IPS-15b (cell line): ENCODE measurements at regions not wholly inside any gene's neighbourhood (a gene's known extent, or its start where the extent isn't known, plus 50 kb on each side); places are given as distances from the start of the nearest gene placed in this dataset.
"Not testable (repeated sequence)": the region's sequence is repeated elsewhere in the genome, so short reads cannot be mapped to it uniquely, and the experiment has no call there.

ENCODE experiments used
- H3K27me3 ChIP-seq: one replicate; pipeline ENCODE4 v1.6.1; 2013; ENCODE audit warnings: low read length; ENCODE audit not compliant: control insufficient read depth, insufficient read depth
- H3K36me3 ChIP-seq: one replicate; pipeline ENCODE4 v1.6.1; 2013; ENCODE audit warnings: low read length; ENCODE audit not compliant: control insufficient read depth, insufficient read depth
- H3K4me1 ChIP-seq: one replicate; pipeline ENCODE4 v1.6.1; 2013; ENCODE audit warnings: mild to moderate bottlenecking, low read length; ENCODE audit not compliant: control insufficient read depth, insufficient read depth
- H3K4me3 ChIP-seq: one replicate; pipeline ENCODE4 v1.5.1; 2013; ENCODE audit warnings: low read depth, low read length
- H3K9ac ChIP-seq: one replicate; pipeline ENCODE4 v1.6.1; 2013; ENCODE audit warnings: low read depth, mild to moderate bottlenecking, low read length
- H3K9me3 ChIP-seq: one replicate; pipeline ENCODE4 v1.6.1; 2013; ENCODE audit warnings: mild to moderate bottlenecking, low read length; ENCODE audit not compliant: control insufficient read depth, insufficient read depth

DNA sequence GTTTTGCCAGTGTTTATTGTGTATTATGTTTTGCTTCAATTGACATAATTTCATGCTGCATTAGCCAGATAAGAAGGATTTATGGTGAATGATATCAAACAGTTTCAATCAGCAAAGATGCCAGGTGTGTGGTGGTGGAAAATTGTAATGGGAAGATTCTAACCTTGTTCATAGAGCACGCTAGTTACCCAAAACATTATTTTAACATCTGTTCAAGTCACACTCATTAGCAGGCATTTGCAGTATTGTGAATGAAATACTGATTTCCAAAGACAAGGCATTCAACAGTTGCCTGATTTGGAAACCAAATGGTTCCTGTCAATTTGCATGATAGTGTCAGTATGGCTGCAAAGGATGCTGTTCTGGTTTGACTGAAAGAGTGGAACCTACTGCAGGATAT lies 129.7 kb downstream of the EPC1 start:
- Histone ChIP-seq H3K36me3 (no peaks in the 10 kb centered on the region), H3K9ac (no peak overlapping the region), H3K27me3 (no peaks in the 10 kb centered on the region), H3K4me3 (no peak overlapping the region), H3K9me3 (peaks cover 3% of the 10 kb centered on the region), H3K4me1 (no peaks in the 10 kb centered on the region)

DNA sequence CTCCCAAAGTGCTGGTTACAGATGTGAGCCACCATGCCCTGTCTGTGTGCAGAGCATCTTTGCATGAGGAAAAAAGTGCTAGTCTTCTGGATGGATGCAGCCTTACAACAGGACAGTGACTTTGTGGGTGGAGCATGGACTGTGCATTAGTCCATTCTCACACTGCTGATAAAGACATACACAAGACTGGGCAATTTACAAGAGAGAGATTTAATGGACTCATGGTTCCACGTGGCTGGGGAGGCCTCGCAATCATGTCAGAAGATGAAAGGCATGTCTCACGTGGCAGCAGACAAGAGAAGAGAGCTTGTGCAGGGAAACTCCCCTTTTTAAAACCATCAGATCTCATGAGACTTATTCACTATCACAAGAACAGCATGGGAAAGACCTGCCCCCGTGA lies 133.1 kb downstream of the EPC1 start:
- H3K4me1 ChIP-seq, H3K9me3 ChIP-seq, H3K36me3 ChIP-seq: not testable (repeated sequence)

DNA sequence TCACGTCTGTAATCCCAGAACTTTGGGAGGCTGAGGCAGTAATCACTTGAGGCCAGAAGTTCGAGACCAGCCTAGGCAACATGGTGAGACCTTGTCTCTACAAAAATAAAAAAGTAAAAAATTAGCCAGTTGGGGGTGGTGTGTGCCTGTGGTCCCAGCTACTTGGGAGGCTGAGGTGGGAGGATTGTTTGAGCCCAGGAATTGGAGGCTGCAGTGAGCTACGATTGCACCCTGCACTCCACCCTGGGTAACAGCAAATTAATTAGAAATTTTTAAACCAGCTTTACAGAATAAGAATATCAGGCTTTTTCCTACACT lies 136.0 kb downstream of the EPC1 start:
- no peaks in the 10 kb centered on the region for H3K4me1 ChIP-seq
- H3K9me3 ChIP-seq, result no peaks in the 10 kb centered on the region

More for the DNA sequence above, 133.1 kb downstream of the EPC1 start:
- not testable (repeated sequence) for H3K4me3 ChIP-seq, H3K27me3 ChIP-seq, H3K9ac ChIP-seq

DNA sequence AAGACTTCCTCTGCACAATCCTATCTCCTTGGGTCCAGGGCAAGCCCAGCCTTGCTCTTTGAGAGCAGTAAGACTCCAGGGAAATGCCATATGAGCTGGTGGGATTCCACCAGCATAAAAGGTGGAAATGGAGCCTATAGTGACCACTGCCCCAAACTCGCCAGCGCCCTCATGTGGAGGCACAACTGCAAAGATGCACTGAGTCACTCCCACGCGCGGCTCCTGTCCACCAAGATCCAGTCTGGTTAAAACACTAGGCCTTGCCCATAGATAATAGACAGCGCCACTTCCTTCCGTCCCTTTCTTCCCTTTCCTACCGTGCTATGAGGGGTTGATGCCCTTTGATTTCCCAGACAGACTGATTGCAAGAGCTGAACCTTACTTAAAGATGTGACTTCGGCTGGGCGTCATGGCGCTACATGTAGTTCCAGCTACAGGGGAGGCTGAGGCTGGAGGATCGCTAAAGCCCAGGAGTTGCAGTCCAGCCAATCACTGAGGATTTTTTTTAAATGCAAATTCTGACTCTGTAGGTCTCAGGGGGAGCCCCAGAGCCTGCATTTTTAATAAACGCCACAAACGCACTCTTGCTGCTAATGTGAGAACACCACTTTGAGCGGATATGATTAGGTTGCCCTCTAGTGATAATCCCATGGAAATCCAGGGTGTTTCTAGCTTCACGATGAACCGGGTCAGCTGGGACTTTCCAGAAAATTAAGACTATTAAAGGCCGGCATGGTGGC lies 136.5 kb downstream of the EPC1 start:
- Histone ChIP-seq H3K27me3 (no peaks in the 10 kb centered on the region), H3K4me3 (no peak overlapping the region)

More for the DNA sequence above, 136.0 kb downstream of the EPC1 start:
- H3K9ac ChIP-seq, result no peak overlapping the region
- H3K4me3 ChIP-seq, result no peak overlapping the region
- no peaks in the 10 kb centered on the region for H3K36me3 ChIP-seq
- no peaks in the 10 kb centered on the region for H3K27me3 ChIP-seq

DNA sequence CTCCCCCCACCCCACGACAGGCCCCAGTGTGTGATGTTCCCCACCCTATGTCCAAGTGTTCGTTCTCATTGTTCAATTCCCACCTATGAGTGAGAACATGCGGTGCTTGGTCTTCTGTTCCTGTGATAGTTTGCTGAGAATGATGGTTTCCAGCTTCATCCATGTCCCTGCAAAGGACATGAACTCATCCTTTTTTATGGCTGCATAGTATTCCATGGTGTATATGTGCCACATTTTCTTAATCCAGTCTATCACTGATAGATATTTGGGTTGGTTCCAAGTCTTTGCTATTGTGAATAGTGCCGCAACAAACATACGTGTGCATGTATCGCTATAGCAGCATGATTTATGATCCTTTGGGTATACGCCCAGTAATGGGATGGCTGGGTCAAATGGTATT lies 139.0 kb downstream of the EPC1 start:
- H3K4me3 ChIP-seq, H3K36me3 ChIP-seq, H3K4me1 ChIP-seq, H3K9me3 ChIP-seq, H3K27me3 ChIP-seq, H3K9ac ChIP-seq: not testable (repeated sequence)

More for the DNA sequence above, 136.5 kb downstream of the EPC1 start:
- Histone ChIP-seq H3K36me3 (no peaks in the 10 kb centered on the region), H3K4me1 (no peaks in the 10 kb centered on the region), H3K9me3 (no peaks in the 10 kb centered on the region), H3K9ac (no peak overlapping the region)

DNA sequence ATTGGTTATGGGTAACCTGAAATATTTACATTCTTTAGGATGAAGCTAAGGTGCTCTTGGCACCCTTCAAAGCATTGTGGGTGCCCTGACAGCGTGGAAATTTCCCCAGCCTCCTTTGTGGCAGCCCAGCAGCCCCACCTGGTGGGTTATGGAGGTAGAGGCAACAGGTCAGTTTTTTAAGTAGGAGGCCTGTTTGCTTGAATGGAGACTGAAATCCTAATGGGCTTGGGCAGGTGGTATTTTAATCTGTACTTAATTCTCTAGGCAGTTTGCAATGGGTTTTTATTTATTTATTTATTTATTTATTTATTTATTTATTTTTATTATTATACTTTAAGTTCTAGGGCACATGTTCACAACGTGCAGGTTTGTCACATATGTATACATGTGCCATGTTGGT lies 139.4 kb downstream of the EPC1 start:
- H3K4me1 ChIP-seq, result no peaks in the 10 kb centered on the region
- H3K4me3 ChIP-seq, result no peak overlapping the region
- no peaks in the 10 kb centered on the region for H3K9me3 ChIP-seq
- no peaks in the 10 kb centered on the region for H3K27me3 ChIP-seq
- H3K36me3 ChIP-seq, result no peaks in the 10 kb centered on the region
- no peak overlapping the region for H3K9ac ChIP-seq

DNA sequence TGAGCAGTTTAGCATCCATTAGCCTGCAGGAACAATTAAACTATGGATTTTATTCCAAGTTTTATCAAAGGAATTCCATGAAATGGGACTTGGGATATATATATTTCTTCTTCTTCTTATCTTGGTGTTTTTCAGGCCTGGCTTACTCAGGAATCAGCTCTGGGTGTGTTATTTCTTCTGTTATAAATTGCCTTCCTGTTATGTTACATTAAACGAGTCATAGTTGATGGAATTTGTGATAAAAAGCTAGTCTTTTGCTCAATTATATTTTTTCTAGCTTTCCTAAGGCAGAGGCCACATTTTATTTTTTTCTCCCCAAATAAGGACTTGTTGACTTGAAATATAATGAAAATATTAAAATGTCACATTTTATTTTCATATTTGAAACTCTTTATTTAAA lies 141.3 kb downstream of the EPC1 start:
- Histone ChIP-seq H3K4me3 (no peak overlapping the region), H3K9ac (no peak overlapping the region)

DNA sequence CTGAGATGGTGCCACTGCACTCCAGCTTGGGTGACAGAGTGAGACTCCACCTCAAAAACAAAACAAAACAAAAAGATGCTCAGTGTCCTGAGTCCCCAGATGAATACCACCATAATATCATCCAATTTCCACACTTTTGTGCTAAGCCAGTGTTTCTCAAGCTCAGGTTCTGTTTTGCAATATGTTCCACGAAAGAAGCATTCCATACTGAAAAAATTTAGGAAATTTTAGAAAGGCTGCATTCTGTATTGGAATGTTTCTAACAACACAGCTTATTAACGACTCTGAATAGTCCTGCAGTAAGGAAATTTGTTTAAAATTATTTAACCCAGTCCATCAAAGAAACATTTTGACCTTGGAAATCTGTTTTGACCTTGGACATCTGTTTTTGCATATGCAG lies 142.4 kb downstream of the EPC1 start:
- H3K9me3 ChIP-seq, result no peaks in the 10 kb centered on the region
- no peak overlapping the region for H3K4me3 ChIP-seq
- no peaks in the 10 kb centered on the region for H3K36me3 ChIP-seq
- no peaks in the 10 kb centered on the region for H3K27me3 ChIP-seq
- no peaks in the 10 kb centered on the region for H3K4me1 ChIP-seq
- no peak overlapping the region for H3K9ac ChIP-seq

More for the DNA sequence above, 141.3 kb downstream of the EPC1 start:
- Histone ChIP-seq H3K4me1 (no peaks in the 10 kb centered on the region), H3K9me3 (no peaks in the 10 kb centered on the region), H3K27me3 (no peaks in the 10 kb centered on the region), H3K36me3 (no peaks in the 10 kb centered on the region)

DNA sequence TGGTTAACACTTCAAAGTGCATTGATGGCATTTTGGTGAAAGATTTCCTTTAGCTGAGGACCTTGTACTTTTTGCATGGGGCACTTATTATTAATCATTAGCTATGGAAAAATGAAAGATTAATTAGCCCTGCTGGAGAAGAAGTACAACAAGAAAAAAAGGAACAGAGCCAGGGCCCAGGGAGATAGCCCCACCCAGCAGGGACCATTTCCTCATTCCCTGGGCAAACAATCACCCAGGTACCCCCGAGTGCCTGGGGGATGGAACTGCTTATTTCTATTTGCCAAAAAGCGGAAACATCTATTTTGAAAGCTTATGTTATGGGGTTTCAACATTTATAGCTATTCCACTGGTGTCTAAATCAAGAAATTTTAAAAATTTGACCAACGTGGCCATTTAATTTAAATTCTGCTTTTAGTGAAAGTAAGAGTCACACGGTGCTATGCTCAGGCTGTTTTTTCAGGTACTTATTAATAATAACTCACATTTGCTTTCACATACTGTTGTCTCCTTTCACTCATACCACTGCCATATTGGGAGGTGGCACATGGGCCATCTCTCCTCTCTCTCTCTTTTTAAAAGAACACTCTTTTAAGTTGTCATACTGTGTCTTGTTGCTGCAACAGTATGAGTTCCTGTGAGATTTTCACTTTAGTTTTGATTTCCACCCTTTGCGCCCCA lies 143.6 kb upstream of the KIF5B start:
- Histone ChIP-seq H3K27me3 (no peaks in the 10 kb centered on the region), H3K36me3 (no peaks in the 10 kb centered on the region), H3K4me3 (no peak overlapping the region), H3K4me1 (no peaks in the 10 kb centered on the region), H3K9ac (no peak overlapping the region), H3K9me3 (no peaks in the 10 kb centered on the region)

DNA sequence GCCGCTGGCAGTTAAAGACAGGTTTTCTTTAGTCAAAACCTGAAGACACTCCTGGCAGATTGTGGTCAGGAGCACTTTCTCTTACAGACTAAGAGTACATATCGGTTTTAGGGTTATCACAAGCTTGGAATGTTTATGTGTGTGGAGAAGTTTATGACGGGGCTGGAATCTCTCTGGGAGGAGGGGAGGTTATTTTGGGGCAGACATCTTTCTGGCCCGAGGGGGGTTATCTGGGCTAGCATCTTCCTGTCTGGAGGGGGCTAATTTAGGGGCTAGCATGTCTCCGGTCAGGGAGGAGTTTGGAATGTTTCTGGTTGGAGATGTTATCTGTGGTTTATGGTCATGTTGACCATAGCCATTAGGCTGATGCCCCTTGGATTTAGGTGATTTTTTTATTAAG lies 141.2 kb upstream of the KIF5B start:
- Histone ChIP-seq H3K4me3 (no peak overlapping the region), H3K9ac (no peak overlapping the region), H3K4me1 (no peaks in the 10 kb centered on the region)

DNA sequence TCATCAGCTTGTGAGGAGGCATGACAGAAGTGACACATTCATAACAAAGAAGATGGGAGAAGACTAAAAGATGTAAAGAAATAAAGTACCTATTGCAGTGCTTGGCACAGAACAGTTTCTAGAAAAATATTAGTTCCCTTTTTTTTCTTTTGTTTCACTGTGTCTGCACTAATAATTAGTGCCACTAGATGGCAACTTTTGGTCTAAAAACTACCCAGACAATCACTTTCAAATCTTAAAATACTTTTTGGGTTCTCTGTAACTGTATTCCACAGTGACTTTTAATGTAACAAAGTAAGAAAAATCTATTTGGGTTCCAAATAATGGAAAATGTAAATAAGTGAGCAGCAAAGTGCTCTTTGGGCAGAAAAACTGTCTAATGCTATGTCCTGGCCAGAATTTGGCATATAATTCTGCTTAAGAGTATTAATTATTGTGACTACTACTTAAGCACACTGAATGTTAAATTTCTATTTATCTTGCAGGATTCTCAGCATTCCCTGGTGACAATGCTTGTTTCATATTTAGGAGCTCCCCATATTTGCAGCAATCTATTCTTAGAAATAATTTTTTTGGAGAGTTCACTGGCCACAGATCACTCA lies 134.8 kb upstream of the KIF5B start:
- H3K4me3 ChIP-seq, result no peak overlapping the region
- H3K9me3 ChIP-seq, result no peaks in the 10 kb centered on the region
- no peaks in the 10 kb centered on the region for H3K4me1 ChIP-seq
- H3K36me3 ChIP-seq, result no peaks in the 10 kb centered on the region
- H3K9ac ChIP-seq, result no peak overlapping the region
- no peaks in the 10 kb centered on the region for H3K27me3 ChIP-seq

More for the DNA sequence above, 141.2 kb upstream of the KIF5B start:
- no peaks in the 10 kb centered on the region for H3K27me3 ChIP-seq
- H3K36me3 ChIP-seq, result no peaks in the 10 kb centered on the region
- H3K9me3 ChIP-seq, result no peaks in the 10 kb centered on the region
